MM.1S (cell line): ENCODE measurements at regions not wholly inside any gene's neighbourhood (a gene's known extent, or its start where the extent isn't known, plus 50 kb on each side); places are given as distances from the start of the nearest gene placed in this dataset.

Source experiments
- DNase-seq: peaks from one replicate; pipeline ENCODE4 v3.0.0-alpha.2; 2015
- H2AFZ ChIP-seq: fragments of 300-600 bp; sonication (generic); 2 replicates; pipeline ENCODE4 v1.6.0; 2016; ENCODE audit warnings: antibody characterized with exemption, low read length
- H3F3A ChIP-seq: fragments of 300-600 bp; sonication (generic); 2 replicates; pipeline ENCODE4 v1.6.1; 2016; ENCODE audit warnings: mild to moderate bottlenecking, antibody characterized with exemption, low read length, moderate library complexity, mixed read lengths; ENCODE audit not compliant: insufficient read depth
- H3K27ac ChIP-seq: fragments of 300-600 bp; sonication (generic); 2 replicates; pipeline ENCODE4 v1.5.1; 2016; ENCODE audit warnings: mild to moderate bottlenecking, low read length
- H3K27me3 ChIP-seq: fragments of 300-600 bp; sonication (generic); replicated peaks from 2 replicates; pipeline ENCODE4 v1.6.0; 2016; ENCODE audit warnings: low read length; ENCODE audit not compliant: insufficient read depth
- H3K36me3 ChIP-seq: fragments of 300-600 bp; sonication (generic); replicated peaks from 2 replicates; pipeline ENCODE4 v1.6.1; 2016; ENCODE audit warnings: mild to moderate bottlenecking, low read length, mixed read lengths; ENCODE audit not compliant: insufficient read depth
- H3K4me1 ChIP-seq: fragments of 300-600 bp; sonication (generic); 2 replicates; pipeline ENCODE4 v1.6.1; 2016; ENCODE audit warnings: low read length, mixed read lengths
- H3K4me2 ChIP-seq: fragments of 300-600 bp; sonication (generic); 2 replicates; pipeline ENCODE4 v1.6.0; 2016; ENCODE audit warnings: low read depth, low read length
- H3K4me3 ChIP-seq: fragments of 300-600 bp; sonication (generic); 2 replicates; pipeline ENCODE4 v1.5.1; 2016; ENCODE audit warnings: low read length, mixed read lengths
- H3K79me2 ChIP-seq: fragments of 300-600 bp; sonication (generic); 2 replicates; pipeline ENCODE4 v1.6.1; 2016; ENCODE audit warnings: mixed run types, low read length, mixed read lengths
- H3K9ac ChIP-seq: fragments of 300-600 bp; sonication (generic); 2 replicates; pipeline ENCODE4 v1.6.1; 2016; ENCODE audit warnings: low read length, mixed read lengths
- H3K9me2 ChIP-seq: fragments of 300-600 bp; sonication (generic); replicated peaks from 2 replicates; pipeline ENCODE4 v1.6.1; 2016; ENCODE audit warnings: mild to moderate bottlenecking, low read length, mixed read lengths; ENCODE audit not compliant: insufficient read depth
- H3K9me3 ChIP-seq: fragments of 300-600 bp; sonication (generic); replicated peaks from 2 replicates; pipeline ENCODE4 v1.6.1; 2016; ENCODE audit warnings: mild to moderate bottlenecking, low read length, mixed read lengths; ENCODE audit not compliant: insufficient read depth
- H4K20me1 ChIP-seq: fragments of 300-600 bp; sonication (generic); 2 replicates; pipeline ENCODE4 v1.6.1; 2016; ENCODE audit warnings: mild to moderate bottlenecking, low read length, moderate library complexity, mixed read lengths; ENCODE audit not compliant: insufficient read depth
- EZH2 ChIP-seq: fragments of 300-600 bp; sonication (generic); optimal IDR thresholded peaks from 2 replicates; pipeline ENCODE3; 2017; ENCODE audit warnings: low read depth, mild to moderate bottlenecking, antibody characterized with exemption, low read length, mixed read lengths
- EZH2phosphoT487 ChIP-seq: fragments of 300-600 bp; sonication (generic); IDR thresholded peaks from 2 replicates; pipeline ENCODE4 v1.6.1; 2018; ENCODE audit warnings: antibody characterized with exemption, low read length
- TF ChIP-seq, protein P1 (sequence below): fragments of 300-600 bp; sonication (generic); IDR thresholded peaks from 2 replicates; pipeline ENCODE4 v1.5.1; 2016; ENCODE audit warnings: antibody characterized with exemption, low read length, mixed read lengths

DNA sequence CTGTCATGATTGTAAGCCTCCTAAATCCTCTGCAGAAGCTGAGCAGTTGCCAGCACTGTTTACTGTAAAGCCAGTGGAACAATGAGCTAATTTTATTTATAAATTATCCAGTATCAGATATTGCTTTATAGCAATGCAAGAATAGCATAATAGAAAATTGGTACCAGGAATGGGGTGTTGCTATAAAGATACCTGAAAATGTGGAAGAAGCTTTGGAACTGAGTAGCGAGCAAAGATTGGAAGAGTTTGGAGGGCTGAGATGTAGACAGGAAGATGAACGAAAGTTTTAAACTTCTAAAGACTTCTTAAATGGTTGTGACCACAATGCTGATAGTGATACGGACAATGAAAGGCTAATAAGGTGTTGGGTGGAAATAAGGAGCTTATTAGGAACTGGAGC lies 917.4 kb upstream of the POT1 start:
- Histone ChIP-seq H3K27me3 (no peaks in the 10 kb centered on the region), H3K9me2 (no peaks in the 10 kb centered on the region), H3K36me3 (no peaks in the 10 kb centered on the region), H3K4me1 (no peaks in the 10 kb centered on the region), H3K27ac (no peak overlapping the region), H3K79me2 (no peaks in the 10 kb centered on the region), H3K4me3 (no peak overlapping the region), H3K9ac (no peak overlapping the region), H2AFZ (no peak overlapping the region), H3F3A (no peaks in the 10 kb centered on the region), H3K4me2 (no peak overlapping the region), H4K20me1 (no peaks in the 10 kb centered on the region), H3K9me3 (no peaks in the 10 kb centered on the region)
- no peak for DNase-seq
- TF ChIP-seq, protein P1, sequence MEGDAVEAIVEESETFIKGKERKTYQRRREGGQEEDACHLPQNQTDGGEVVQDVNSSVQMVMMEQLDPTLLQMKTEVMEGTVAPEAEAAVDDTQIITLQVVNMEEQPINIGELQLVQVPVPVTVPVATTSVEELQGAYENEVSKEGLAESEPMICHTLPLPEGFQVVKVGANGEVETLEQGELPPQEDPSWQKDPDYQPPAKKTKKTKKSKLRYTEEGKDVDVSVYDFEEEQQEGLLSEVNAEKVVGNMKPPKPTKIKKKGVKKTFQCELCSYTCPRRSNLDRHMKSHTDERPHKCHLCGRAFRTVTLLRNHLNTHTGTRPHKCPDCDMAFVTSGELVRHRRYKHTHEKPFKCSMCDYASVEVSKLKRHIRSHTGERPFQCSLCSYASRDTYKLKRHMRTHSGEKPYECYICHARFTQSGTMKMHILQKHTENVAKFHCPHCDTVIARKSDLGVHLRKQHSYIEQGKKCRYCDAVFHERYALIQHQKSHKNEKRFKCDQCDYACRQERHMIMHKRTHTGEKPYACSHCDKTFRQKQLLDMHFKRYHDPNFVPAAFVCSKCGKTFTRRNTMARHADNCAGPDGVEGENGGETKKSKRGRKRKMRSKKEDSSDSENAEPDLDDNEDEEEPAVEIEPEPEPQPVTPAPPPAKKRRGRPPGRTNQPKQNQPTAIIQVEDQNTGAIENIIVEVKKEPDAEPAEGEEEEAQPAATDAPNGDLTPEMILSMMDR: no peak
- TF ChIP-seq EZH2: no peak
- no peak for TF ChIP-seq EZH2phosphoT487

DNA sequence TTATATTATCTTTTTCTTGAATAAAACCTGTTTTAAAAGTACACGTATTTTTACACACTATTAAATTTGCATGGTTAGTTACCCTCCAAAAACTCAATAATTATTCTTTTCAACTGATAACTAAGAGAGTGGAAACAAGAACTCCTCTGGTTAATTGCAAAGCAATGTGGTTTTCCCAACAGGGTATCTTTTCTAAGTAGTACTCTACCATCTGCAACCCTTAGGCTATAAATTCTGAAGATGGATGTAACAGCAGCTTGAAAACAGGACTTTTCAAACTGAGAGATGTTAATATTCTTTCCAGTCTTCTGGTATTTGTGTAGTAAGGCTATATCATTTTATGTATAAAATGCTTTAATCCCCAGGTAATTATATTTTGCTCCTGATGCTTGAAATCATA lies 916.1 kb upstream of the POT1 start:
- H3K36me3 ChIP-seq: no peaks in the 10 kb centered on the region
- DNase-seq: no peak
- no peak overlapping the region for H3K4me3 ChIP-seq
- H3K4me1 ChIP-seq: no peaks in the 10 kb centered on the region
- no peaks in the 10 kb centered on the region for H3K9me2 ChIP-seq
- no peaks in the 10 kb centered on the region for H4K20me1 ChIP-seq
- H3K9ac ChIP-seq: no peak overlapping the region
- H3K27me3 ChIP-seq: no peaks in the 10 kb centered on the region
- TF ChIP-seq EZH2phosphoT487: no peak
- TF ChIP-seq, protein P1: no peak
- TF ChIP-seq EZH2: no peak
- no peak overlapping the region for H3K4me2 ChIP-seq
- H2AFZ ChIP-seq: no peak overlapping the region
- no peaks in the 10 kb centered on the region for H3K79me2 ChIP-seq
- H3K9me3 ChIP-seq: no peaks in the 10 kb centered on the region
- H3K27ac ChIP-seq: no peak overlapping the region
- H3F3A ChIP-seq: no peaks in the 10 kb centered on the region

DNA sequence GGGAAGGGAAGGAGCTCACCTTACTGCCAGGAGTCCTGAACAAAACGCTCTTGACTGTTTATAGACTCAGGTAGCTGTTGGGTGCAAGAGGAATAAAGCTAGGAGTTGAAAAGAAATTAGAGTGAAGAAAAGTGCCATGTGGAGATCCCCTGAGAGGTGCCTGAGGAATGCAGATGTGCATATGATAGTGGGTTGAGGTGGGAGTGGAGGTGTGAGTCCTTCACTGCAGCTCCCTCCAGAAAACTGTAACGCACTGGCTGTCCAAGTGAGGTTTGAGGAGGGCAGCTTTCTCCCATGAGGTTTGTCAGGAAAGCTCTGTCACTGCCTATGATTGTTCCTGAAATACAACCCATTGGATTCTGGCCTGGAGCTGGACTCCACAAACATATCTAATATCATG lies 904.8 kb upstream of the POT1 start:
- Histone ChIP-seq H3K9me3 (no peaks in the 10 kb centered on the region), H3K4me3 (no peak overlapping the region), H3K4me2 (no peak overlapping the region), H3K9ac (no peak overlapping the region), H3K27me3 (no peaks in the 10 kb centered on the region), H2AFZ (no peak overlapping the region), H3K36me3 (no peaks in the 10 kb centered on the region), H3F3A (no peaks in the 10 kb centered on the region), H3K79me2 (no peaks in the 10 kb centered on the region), H3K4me1 (no peaks in the 10 kb centered on the region), H4K20me1 (no peaks in the 10 kb centered on the region), H3K27ac (no peak overlapping the region), H3K9me2 (no peaks in the 10 kb centered on the region)
- DNase-seq: no peak
- TF ChIP-seq EZH2phosphoT487: no peak
- TF ChIP-seq, protein P1: no peak
- no peak for TF ChIP-seq EZH2
